Activated CD4-positive, alpha-beta memory T cell treated with anti-CD3 and anti-CD28 coated beads, Interleukin-2, amount 10 ng/mL, durations not matched to agents 7 days and 5 days (primary cell): ENCODE measurements at regions not wholly inside any gene's neighbourhood (a gene's known extent, or its start where the extent isn't known, plus 50 kb on each side); places are given as distances from the start of the nearest gene placed in this dataset.
"Not testable (repeated sequence)": the region's sequence is repeated elsewhere in the genome, so short reads cannot be mapped to it uniquely, and the experiment has no call there.

Experiments
- CTCF ChIA-PET: fragments of 350-600 bp; sonication (Branson Sonifier 250); formaldehyde crosslinking; loops from one replicate; lab custom pipeline; 2021; ENCODE audit warnings: antibody characterized with exemption, inconsistent platforms; lab: Charles Lee
- POLR2A ChIA-PET: fragments of 350-600 bp; sonication (Branson Sonifier 250); formaldehyde crosslinking; loops from one replicate; lab custom pipeline; 2021; ENCODE audit warnings: antibody characterized with exemption; lab: Charles Lee
- DNase-seq: peaks from one replicate; pipeline ENCODE4 v3.0.0-alpha.2; 2020
- H3K27ac Mint-ChIP-seq: one replicate; pipeline ENCODE4 v1.8.0; 2021; ENCODE audit warnings: mild to moderate bottlenecking, mixed read lengths
- H3K27me3 Mint-ChIP-seq: one replicate; pipeline ENCODE4 v1.8.0; 2021; ENCODE audit warnings: mixed read lengths
- H3K36me3 Mint-ChIP-seq: one replicate; pipeline ENCODE4 v1.8.0; 2021; ENCODE audit warnings: low read depth, mixed read lengths
- H3K4me1 Mint-ChIP-seq: one replicate; pipeline ENCODE4 v1.8.0; 2021; ENCODE audit warnings: mixed read lengths
- H3K4me3 Mint-ChIP-seq: one replicate; pipeline ENCODE4 v1.8.0; 2021; ENCODE audit warnings: mild to moderate bottlenecking, mixed read lengths
- H3K9me3 Mint-ChIP-seq: one replicate; pipeline ENCODE4 v1.8.0; 2021; ENCODE audit warnings: mixed read lengths

GRCh38 chr6:86017236-86017635 lies 374.6 kb upstream of the SYNCRIP start:
- Mint-ChIP-seq H3K4me3 (no peak overlapping the region), H3K9me3 (no peaks in the 10 kb centered on the region), H3K27me3 (no peaks in the 10 kb centered on the region), H3K27ac (no peak overlapping the region), H3K4me1 (no peaks in the 10 kb centered on the region), H3K36me3 (no peaks in the 10 kb centered on the region)
- ChIA-PET POLR2A (no interaction called here), CTCF (no interaction called here)
- no peak for DNase-seq

- Mint-ChIP-seq H3K27ac (no peak overlapping the region), H3K4me3 (no peak overlapping the region), H3K27me3 (no peaks in the 10 kb centered on the region), H3K36me3 (no peaks in the 10 kb centered on the region), H3K9me3 (no peaks in the 10 kb centered on the region), H3K4me1 (no peaks in the 10 kb centered on the region)
- CTCF ChIA-PET, result no interaction called here
- POLR2A ChIA-PET, result no interaction called here
- no peak for DNase-seq
These were observed 373.9 kb upstream of the SYNCRIP start for GRCh38 chr6:86016567-86016966.

GRCh38 chr6:86016077-86016476 lies 373.4 kb upstream of the SYNCRIP start:
- no peak for DNase-seq
- POLR2A ChIA-PET, result no interaction called here
- H3K27me3 Mint-ChIP-seq, result no peaks in the 10 kb centered on the region
- H3K9me3 Mint-ChIP-seq, result no peaks in the 10 kb centered on the region
- no peak overlapping the region for H3K4me3 Mint-ChIP-seq
- H3K36me3 Mint-ChIP-seq, result no peaks in the 10 kb centered on the region
- CTCF ChIA-PET, result no interaction called here
- H3K4me1 Mint-ChIP-seq, result no peaks in the 10 kb centered on the region
- H3K27ac Mint-ChIP-seq, result no peak overlapping the region

- H3K27ac Mint-ChIP-seq, DNase-seq, CTCF ChIA-PET, H3K36me3 Mint-ChIP-seq, H3K27me3 Mint-ChIP-seq, H3K4me1 Mint-ChIP-seq, POLR2A ChIA-PET, H3K9me3 Mint-ChIP-seq, H3K4me3 Mint-ChIP-seq: not testable (repeated sequence)
These were observed 370.3 kb upstream of the SYNCRIP start for GRCh38 chr6:86012991-86013390.

GRCh38 chr6:86010915-86011786 lies 368.5 kb upstream of the SYNCRIP start:
- POLR2A ChIA-PET, result no interaction called here
- no peak for DNase-seq
- Mint-ChIP-seq H3K27ac (no peak overlapping the region), H3K9me3 (no peaks in the 10 kb centered on the region), H3K36me3 (no peaks in the 10 kb centered on the region), H3K4me1 (no peaks in the 10 kb centered on the region), H3K27me3 (no peaks in the 10 kb centered on the region), H3K4me3 (no peak overlapping the region)
- CTCF ChIA-PET, result no interaction called here

- Mint-ChIP-seq H3K27ac (no peak overlapping the region), H3K9me3 (peaks cover 3% of the 10 kb centered on the region), H3K27me3 (no peaks in the 10 kb centered on the region), H3K4me1 (no peaks in the 10 kb centered on the region), H3K36me3 (no peaks in the 10 kb centered on the region), H3K4me3 (no peak overlapping the region)
- DNase-seq, result no peak
- ChIA-PET CTCF (no interaction called here), POLR2A (no interaction called here)
These were observed 354.5 kb upstream of the SYNCRIP start for GRCh38 chr6:85997206-85997605.

- ChIA-PET CTCF (no interaction called here), POLR2A (no interaction called here)
- Mint-ChIP-seq H3K9me3 (peaks cover 3% of the 10 kb centered on the region), H3K4me3 (no peak overlapping the region), H3K27me3 (no peaks in the 10 kb centered on the region), H3K27ac (no peak overlapping the region), H3K4me1 (no peaks in the 10 kb centered on the region), H3K36me3 (no peaks in the 10 kb centered on the region)
- DNase-seq, result no peak
These were observed 353.3 kb upstream of the SYNCRIP start for GRCh38 chr6:85996034-85996375.

- no peak overlapping the region for H3K27ac Mint-ChIP-seq
- no peak overlapping the region for H3K4me3 Mint-ChIP-seq
- POLR2A ChIA-PET, result no interaction called here
- H3K4me1 Mint-ChIP-seq, result no peaks in the 10 kb centered on the region
- CTCF ChIA-PET, result no interaction called here
- peaks cover 3% of the 10 kb centered on the region for H3K9me3 Mint-ChIP-seq
- no peaks in the 10 kb centered on the region for H3K27me3 Mint-ChIP-seq
- no peaks in the 10 kb centered on the region for H3K36me3 Mint-ChIP-seq
- no peak for DNase-seq
These were observed 352.8 kb upstream of the SYNCRIP start for GRCh38 chr6:85995339-85996033.

- peaks cover 20% of the 10 kb centered on the region for H3K9me3 Mint-ChIP-seq
- CTCF ChIA-PET, result no interaction called here
- H3K36me3 Mint-ChIP-seq, result no peaks in the 10 kb centered on the region
- no peak overlapping the region for H3K27ac Mint-ChIP-seq
- no peaks in the 10 kb centered on the region for H3K4me1 Mint-ChIP-seq
- no peak for DNase-seq
- no peak overlapping the region for H3K4me3 Mint-ChIP-seq
- no peaks in the 10 kb centered on the region for H3K27me3 Mint-ChIP-seq
- POLR2A ChIA-PET, result no interaction called here
These were observed 344.0 kb upstream of the SYNCRIP start for GRCh38 chr6:85986681-85987080.

- no peaks in the 10 kb centered on the region for H3K27me3 Mint-ChIP-seq
- ChIA-PET POLR2A (no interaction called here), CTCF (no interaction called here)
- DNase-seq, result no peak
- peaks cover 15% of the 10 kb centered on the region for H3K9me3 Mint-ChIP-seq
- H3K36me3 Mint-ChIP-seq, result no peaks in the 10 kb centered on the region
- H3K27ac Mint-ChIP-seq, result no peak overlapping the region
- H3K4me1 Mint-ChIP-seq, result no peaks in the 10 kb centered on the region
- no peak overlapping the region for H3K4me3 Mint-ChIP-seq
These were observed 340.5 kb upstream of the SYNCRIP start for GRCh38 chr6:85983032-85983659.

- CTCF ChIA-PET, result no interaction called here
These were observed 335.0 kb upstream of the SYNCRIP start for GRCh38 chr6:85977661-85978060.

GRCh38 chr6:85975957-85976356 lies 333.3 kb upstream of the SYNCRIP start:
- Mint-ChIP-seq H3K4me1 (no peaks in the 10 kb centered on the region), H3K27me3 (no peaks in the 10 kb centered on the region), H3K4me3 (no peak overlapping the region), H3K36me3 (no peaks in the 10 kb centered on the region), H3K27ac (no peak overlapping the region), H3K9me3 (no peaks in the 10 kb centered on the region)
- DNase-seq, result no peak
- POLR2A ChIA-PET, result no interaction called here
- CTCF ChIA-PET, result no interaction called here

More at GRCh38 chr6:85977661-85978060, 335.0 kb upstream of the SYNCRIP start:
- Mint-ChIP-seq H3K9me3 (no peaks in the 10 kb centered on the region), H3K4me1 (no peaks in the 10 kb centered on the region), H3K27me3 (no peaks in the 10 kb centered on the region), H3K4me3 (no peak overlapping the region), H3K27ac (no peak overlapping the region), H3K36me3 (no peaks in the 10 kb centered on the region)
- POLR2A ChIA-PET, result no interaction called here
- DNase-seq, result no peak

- POLR2A ChIA-PET, result no interaction called here
- no peaks in the 10 kb centered on the region for H3K4me1 Mint-ChIP-seq
- H3K4me3 Mint-ChIP-seq, result no peak overlapping the region
- no peak overlapping the region for H3K27ac Mint-ChIP-seq
- H3K27me3 Mint-ChIP-seq, result no peaks in the 10 kb centered on the region
- no peaks in the 10 kb centered on the region for H3K36me3 Mint-ChIP-seq
- H3K9me3 Mint-ChIP-seq, result no peaks in the 10 kb centered on the region
- CTCF ChIA-PET, result no interaction called here
- no peak for DNase-seq
These were observed 328.6 kb upstream of the SYNCRIP start for GRCh38 chr6:85971238-85971637.
